HG03432 (cell line): ENCODE measurements at regions not wholly inside any gene's neighbourhood (a gene's known extent, or its start where the extent isn't known, plus 50 kb on each side); places are given as distances from the start of the nearest gene placed in this dataset.
A peak's percentile ranks its signal among the peaks of the same experiment; 100 is the strongest.

Experiments used
- ATAC-seq: cut with Tn5 transposase; IDR thresholded peaks from one replicate; pipeline ENCODE4 v1.9.1; 2021; ENCODE audit warnings: mild to moderate bottlenecking, moderate library complexity; ENCODE audit not compliant: unreplicated experiment

DNA sequence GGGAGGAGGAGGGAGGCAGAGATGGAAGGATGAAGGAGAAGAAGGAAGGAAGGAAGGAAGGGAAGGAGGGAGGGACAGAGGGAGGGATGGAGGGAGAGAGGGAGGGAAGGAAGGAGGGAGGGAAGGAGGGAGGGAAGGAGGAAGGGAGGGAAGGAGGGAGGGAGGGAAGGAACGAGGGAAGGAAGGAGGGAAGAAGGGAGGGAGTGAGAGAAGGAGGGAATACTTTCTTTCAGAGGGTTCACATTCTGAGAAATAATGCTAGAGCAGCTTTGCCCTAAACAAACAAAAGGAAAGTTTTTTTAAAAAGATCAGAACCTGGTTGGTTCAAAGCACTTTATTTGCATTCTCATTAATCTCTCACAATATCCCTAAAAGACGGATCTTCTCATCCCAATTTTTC is 96.1 kb upstream of the NXT1 start:
- no peak for ATAC-seq

DNA sequence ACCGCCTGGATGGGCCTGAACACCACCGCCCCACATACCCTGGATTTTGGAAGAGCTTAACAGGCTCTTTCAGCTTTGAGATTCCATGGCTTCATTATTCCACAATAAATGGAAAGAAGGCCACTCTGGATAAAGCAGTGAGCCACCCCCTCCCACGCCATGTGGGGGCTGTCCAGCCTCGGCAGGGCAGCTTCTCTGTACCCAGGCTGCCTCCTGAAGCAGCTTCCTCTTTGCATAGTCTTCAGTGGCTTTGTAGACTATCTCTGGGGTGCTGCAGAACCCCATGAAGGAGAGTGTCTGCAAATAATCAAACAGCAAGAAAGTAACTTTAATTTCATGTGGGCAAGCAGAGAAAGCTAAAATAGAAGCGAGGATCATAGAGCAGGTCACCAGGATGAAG is 96.6 kb upstream of the NXT1 start:
- ATAC-seq: no peak

DNA sequence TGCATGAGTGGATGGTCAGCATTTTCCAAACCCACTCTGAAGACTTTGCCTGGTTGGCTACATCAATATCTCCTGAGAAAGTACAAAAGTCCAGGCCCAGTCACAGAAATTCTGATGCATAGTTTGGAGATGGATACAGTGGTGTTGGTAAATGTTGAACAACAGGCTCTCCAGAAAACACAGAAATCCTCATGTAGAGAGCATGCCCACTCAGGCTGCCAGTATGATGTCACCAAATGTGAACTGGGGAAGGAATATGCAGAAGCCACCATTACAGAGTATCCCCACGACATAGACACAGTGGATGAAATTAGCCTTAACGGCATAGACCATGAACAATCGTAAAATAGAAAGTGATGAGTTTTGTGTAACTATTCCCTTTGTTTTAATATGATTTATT is 97.1 kb upstream of the NXT1 start:
- ATAC-seq: no peak

DNA sequence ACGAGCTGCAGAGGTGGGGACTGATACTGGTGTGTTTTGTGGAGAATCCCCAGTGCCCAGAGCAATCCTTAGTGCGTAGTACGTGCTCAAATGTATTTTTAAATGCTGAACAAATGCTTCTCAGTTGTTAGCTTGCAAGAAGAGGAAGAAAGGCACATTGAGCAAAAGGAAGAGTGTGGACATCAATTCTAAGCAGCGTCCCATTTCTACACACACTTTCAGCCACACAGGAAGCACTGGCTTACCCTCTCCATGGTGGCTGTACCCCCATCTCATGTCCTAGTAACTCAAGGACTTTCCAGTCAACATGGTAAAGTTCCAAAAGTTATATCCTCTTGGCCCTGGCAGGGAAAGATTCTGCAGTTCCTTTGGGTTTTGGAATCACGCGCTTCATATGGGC is 98.8 kb upstream of the NXT1 start:
- no peak for ATAC-seq

DNA sequence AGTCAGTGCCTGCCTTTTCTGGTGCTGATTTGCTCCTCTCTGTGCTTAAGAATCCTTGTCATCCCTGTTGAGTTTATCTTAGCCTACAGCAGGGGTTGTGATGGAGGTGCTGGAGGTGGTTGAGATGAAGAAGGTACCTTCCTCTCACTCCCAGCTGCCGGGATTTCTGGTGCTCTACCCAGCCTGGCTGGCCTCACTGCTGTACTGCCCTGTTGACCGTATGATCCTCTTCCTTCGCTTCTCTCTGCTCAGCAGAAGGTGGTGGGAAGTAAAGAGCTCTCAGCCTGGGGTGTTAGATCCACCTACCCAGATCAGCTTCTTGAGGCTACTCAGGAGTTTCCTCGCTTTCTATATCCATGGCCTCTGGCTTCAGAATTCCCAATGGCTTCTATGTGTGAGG is 101.0 kb upstream of the NXT1 start:
- no peak for ATAC-seq

DNA sequence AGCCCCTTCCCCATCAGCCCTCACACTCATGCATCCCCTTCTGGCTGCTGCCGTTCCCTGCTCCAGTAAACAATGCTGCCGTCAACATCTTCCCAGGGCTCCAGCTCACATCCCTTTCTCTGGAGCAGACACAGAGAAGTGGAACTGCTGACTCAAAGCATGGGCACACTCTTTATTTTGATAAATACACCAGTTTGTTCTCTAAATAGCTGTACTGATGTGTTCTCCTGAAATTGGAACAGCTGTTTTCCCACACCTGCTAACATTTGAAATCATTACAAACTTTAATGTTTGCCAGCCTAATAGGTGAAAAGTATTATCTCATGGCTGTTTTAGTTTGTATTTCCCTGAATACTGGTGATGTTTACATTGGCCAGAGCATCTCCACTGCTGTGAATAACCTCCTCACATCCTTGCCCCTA is 102.1 kb upstream of the NXT1 start:
- no peak for ATAC-seq

DNA sequence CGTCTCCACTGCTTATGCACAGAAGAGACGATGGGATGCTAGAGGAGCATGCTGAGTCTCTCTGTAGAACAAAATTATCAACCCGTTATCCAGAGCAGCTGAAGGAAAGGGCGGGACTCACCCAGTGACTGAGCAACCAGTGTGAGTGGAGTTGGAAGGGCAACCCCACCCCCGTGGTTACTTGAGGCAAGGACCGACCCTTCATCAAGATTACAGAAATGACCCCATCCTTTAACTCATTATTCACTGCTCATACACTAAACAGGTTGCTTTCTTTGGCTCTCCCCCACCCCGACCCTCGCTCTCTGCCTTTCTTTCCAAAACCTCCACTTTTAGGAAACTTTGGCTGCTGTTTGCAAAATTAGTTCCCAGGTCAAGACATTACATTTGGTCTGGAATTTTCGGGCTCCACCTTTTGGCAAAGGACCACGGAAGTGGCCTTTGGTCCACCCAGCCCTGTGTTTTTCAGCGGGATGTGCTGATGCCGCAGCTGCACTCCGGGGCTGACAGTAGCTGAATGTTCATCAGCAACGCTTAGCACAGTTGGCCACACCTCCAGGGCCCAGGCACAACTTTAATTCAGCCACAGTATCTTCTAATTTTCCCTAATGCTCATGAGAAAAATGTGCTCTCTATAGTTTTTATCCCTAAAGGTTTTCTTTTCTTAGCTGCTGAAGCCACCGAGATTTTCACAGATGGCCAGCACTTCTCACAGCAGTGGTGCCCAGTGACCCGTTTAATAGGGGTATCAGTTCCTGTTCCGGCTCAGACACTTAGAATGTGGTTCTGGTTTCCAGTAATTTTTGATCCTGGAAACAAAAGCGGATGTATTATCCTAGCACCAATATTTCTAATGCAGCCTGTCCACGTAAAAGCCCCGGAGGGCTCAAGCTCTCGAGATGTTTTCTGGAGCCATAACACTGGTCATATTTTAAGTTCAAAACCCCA is 103.6 kb upstream of the NXT1 start:
- ATAC-seq: peak; percentile 57

DNA sequence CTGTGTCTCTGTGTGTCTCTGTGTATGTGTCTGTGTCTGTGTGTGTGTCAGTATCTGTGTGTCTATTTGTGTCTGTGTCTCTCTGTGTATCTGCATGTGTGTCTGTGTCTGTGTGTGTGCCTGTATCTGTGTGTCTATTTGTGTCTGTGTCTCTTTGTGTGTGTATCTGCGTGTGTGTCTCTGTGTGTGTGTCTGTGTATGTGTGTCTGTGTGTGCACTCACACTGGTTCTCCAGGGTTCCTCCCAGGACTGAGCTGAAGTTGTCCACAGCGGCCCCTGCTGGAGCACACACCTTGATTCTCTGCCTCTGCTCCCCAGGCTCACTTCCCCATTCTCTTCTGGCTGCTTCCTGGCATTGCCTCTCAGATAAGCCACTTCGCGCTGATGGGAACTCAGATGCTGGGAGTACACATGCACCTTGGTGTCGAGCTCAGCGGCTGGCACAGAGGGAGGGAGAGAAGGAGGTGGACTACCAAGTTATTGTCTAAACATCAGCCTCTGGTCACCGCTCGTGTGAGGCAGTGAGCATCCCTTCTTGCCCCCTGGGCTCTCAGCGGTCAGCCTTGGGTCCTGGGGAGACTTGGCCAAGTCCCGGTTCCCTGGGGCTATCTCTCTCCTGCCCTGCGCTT is 104.9 kb upstream of the NXT1 start:
- ATAC-seq: peak; percentile 94

DNA sequence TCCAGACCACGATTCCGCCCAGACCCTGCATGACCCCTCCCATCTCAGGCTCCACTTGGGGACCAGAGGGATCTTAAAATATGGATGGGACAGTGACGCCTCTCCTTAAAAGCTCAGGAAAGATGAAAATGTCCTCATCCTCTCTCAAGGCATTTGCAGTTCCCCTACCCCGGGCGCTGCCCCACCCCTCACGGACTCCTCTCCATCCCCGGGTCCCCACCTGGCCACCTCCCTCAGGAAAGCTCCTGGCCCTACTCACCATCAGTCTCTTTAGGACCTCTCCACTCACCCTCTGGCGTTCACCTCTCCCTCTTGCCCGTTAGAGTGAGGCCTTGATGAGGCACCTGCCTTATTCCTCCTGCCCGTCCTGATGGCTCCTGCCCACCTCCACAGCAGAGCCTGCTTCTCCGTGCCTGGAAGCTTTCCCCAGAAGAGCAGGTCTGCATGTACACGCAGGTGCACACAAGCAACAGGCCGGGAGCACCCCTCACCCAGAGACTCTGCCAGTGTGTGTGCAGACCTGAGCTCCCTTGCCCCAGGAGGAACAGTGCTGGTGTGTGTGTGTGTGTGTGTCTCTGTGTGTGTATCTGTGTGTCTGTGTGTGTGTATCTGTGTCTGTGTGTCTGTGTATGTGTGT is 105.6 kb upstream of the NXT1 start:
- no peak for ATAC-seq

DNA sequence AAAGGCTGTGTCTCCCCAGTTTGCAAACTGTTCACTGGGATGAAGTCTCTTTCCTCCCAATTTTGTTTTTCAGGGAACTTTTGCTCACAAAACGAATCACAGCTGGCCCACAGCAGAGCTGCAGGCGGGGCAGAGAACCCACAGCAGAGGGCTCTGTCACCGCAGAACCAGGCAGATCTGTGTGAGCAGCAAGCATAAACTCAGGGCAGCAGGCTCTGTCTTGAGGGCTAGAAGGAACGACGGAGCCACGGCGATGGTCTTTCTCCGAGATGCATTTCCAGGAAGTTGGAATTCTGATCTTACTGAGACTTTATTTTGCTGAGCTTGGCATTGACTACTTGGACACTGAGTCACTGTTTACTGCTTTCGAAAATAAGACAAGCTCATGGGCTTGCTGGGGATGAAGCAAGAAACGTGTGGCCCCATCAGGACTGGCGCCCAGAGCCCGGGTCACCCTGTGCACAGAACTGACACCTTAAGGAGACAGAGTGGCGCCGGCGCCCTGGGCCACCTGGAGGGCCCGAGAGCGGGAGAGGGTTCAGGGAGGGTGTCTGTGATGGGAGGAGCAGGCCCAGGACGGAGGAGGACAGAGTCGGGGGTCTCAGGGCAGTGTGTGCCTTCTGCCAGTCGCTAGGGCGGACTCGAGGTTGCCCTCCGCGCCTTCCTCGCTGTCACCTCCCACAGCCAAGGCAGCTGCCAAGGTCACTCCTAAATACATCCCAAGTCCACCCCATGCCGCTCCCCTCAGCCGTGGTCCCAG is 106.3 kb upstream of the NXT1 start:
- no peak for ATAC-seq

DNA sequence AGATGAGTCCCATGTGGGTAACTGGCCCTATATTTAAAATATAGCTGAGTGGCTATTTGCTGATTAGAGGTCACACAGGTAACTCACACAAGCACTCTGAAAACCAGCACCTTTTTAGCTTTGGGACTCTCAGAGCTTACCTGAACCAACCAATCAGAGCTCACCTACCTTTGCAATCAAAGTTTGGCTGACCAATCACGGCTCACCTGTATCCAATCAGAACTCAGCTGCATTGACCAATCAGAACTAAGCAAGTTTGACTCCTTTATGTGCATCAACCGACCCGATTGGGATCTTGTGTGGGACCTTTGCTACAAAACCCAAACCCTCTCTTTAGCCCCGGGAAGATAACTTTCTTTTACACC is 106.8 kb upstream of the NXT1 start:
- ATAC-seq: no peak

DNA sequence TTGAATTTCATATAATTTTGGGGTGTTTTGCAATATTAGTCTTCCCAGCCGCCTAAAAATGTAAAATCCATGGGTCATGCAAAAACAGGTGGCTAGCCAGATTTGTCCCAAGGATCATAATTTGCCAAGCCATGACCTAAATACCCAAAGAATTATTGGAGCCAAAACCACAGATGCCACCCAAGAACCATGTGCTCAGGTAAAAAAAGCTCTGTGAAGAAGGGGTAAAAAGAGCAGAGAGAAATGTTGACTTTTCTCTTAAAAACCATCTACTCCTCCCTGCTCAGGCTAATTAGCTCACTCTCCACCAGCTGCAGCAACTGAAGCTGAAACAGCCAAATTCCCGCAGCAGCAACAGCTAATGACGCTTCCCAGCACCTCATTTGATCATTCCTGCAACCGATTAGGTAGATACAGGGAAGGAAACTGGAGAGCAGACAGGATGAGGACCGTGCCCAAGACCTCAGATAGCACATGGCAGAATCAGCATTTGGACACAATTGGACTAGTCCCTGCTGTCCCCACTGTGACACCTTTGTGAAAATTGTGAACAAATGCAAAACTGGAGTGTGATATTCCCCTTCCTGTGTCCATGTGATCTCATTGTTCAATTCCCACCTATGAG is 107.9 kb upstream of the NXT1 start:
- no peak for ATAC-seq

DNA sequence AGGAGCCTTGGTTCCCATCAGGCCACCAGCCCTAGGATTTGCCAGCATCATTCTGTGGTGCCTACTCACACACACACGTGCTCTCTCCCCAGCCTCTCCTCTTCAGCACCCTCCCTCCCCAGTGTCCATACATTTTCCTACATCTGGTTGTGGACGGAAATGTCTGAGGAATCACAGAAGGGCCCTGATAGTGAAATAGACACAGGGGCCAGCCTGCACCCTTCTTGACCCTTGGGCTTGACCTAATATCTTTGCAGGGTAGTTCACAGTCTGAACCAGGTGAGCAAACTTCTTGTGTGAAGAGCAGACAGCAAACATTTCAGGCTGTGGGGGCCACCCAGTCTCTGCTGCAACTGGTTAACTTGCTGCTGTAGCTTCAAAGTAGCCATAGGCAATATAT is 108.5 kb upstream of the NXT1 start:
- ATAC-seq: no peak

DNA sequence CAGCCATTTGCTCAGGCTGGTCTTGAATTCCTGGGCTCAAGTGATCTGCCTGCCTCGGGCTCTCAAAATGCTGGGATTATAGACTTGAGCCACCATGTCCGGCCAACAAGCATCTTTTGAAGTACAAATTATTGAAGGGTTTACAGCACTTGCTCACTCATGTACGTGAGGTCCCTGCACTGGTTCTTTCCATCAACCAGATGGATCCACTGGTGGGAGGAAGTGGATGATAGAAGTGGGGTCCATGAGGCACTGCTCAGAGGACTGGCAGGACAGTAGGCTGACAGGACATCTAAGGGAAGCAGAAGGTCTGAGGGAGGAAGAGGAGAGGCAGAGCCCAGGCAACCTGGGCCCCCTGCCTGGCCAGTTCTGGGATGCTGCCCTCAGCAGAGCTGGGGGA is 109.2 kb upstream of the NXT1 start:
- no peak for ATAC-seq

DNA sequence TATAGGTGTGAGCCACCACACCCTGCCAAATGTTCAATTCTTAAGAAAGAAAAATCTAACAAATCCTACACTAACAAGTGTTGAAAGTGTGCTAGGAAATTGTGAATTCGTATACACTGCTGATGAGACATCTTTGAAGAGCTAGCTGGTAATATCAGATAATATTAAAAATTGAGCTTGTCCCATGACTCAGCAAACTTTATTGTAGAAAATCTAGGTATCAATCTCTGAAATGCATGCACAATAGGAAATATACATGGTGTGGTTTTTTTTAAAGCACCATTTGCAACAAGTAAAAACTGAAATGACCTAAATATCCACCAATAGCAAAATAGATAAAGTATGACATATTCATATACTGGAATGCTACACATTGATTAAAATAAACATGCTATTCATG is 110.1 kb upstream of the NXT1 start:
- ATAC-seq: no peak

DNA sequence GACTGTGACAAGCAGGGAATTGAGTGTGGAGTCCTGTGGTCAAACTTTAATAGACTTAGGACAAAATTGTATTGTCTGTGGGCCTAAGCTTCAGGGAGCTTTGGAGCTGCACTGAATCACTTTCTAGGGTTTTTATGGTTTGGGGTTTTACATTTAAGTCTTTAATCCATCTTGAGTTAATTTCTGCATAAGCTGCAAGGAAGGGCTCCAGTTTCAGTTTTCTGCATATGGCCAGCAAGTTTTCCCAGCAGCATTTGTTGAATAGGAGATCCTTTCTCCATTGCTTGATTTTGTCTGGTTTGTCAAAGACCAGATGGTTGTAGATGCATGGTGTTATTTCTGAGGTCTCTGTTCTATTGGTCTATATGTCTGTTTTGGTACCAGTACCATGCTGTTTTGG is 113.4 kb upstream of the NXT1 start:
- ATAC-seq: no peak

DNA sequence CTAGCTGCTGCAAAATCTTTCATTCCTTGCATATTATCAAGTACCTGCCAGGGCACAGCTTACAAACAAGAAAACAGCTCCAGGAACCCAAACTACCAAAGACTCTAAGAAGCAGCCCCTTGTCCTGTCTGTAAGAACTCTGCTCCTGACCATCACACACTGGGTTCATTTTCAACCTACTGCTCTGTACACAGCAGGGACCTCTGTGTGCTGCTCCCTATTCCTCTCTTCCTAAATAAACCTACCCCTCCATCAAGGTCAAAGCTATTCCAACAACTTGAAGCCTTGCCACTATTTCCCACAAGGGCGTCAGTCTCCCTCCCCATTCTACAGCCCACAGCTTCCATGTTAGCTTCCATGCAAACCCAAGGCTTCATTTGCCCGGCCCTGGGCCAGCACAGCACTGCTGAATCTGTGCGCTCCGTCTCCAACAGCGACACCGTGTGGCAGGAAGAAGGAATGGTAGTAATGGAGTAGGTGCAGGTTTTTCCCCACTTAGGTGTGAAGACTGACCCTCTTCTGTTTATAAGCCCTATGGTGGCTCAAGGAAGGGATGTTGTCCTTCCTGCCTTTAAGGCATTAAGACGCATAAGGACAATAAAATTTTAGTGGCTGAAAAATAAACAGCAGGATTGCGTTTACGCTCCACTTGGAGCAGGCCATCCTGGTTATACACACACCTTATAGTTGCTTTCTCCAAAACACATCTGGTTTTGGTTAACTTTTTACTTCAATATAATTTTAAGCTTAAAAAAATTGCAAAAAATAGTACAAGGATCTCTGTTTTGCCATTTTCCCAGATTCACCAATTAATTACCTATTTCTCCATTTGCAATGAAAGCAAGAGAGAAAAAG is 115.2 kb upstream of the NXT1 start:
- peak; percentile 78 for ATAC-seq

DNA sequence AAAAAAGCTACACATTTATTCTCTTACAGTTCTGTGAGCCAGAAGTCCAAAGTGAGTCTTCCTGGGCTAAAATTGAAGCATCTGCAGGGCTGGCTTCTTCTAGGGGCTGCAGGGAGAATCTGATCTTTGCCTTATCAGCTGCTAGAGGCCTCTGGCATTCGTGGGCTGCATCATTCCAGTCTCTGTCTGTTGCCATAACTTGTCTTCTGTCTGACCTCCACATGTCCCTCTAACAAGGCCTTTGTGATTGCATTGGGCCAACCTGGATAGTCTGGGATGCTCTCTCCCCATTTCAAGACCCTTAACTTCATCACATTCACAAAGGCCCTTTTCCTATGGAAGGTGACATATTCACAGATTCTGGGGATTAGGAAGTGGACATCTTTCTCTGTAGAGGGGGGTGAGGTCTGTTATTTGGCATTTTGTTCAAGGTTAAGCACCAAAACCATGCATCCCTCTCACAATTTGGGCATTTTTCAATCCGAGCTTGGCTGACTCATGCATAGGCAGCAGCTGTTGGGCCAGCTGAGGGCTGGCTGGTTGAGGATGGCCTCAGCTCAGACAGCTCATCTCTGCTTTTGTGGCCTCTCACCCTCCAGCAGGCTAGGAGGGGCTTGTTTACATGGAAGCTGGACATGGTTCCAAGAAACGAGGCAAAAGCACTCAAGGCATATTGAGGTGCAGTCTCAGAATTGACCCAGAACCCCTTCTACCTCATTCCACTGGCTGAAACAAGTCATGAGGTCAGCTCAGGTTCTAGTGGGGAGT is 116.1 kb upstream of the NXT1 start:
- no peak for ATAC-seq

DNA sequence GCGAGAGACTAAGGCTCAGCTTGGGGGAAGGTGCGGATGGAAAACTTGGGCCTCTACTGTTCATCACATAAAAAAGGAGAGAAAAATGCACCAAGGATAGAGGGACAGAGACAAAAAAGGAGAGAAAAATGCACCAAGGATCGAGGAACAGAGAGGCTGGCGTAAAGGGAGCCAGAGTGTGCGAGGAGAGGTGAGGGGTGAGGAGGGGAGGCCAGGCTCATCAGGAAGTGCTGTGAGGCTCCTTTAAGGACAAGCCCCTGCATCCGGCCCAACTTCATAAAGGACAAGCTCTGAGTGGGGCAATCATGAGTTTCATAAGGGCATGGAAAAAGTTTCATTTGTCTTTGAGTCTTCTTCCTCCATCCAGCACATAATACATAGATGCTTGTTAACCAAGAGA is 117.2 kb upstream of the NXT1 start:
- ATAC-seq: no peak
